IPS-15b (cell line): ENCODE measurements at regions not wholly inside any gene's neighbourhood (a gene's known extent, or its start where the extent isn't known, plus 50 kb on each side); places are given as distances from the start of the nearest gene placed in this dataset.

Source experiments
- H3K27me3 ChIP-seq: one replicate; pipeline ENCODE4 v1.6.1; 2013; ENCODE audit warnings: low read length; ENCODE audit not compliant: control insufficient read depth, insufficient read depth
- H3K36me3 ChIP-seq: one replicate; pipeline ENCODE4 v1.6.1; 2013; ENCODE audit warnings: low read length; ENCODE audit not compliant: control insufficient read depth, insufficient read depth
- H3K4me1 ChIP-seq: one replicate; pipeline ENCODE4 v1.6.1; 2013; ENCODE audit warnings: mild to moderate bottlenecking, low read length; ENCODE audit not compliant: control insufficient read depth, insufficient read depth
- H3K4me3 ChIP-seq: one replicate; pipeline ENCODE4 v1.5.1; 2013; ENCODE audit warnings: low read depth, low read length
- H3K9ac ChIP-seq: one replicate; pipeline ENCODE4 v1.6.1; 2013; ENCODE audit warnings: low read depth, mild to moderate bottlenecking, low read length
- H3K9me3 ChIP-seq: one replicate; pipeline ENCODE4 v1.6.1; 2013; ENCODE audit warnings: mild to moderate bottlenecking, low read length; ENCODE audit not compliant: control insufficient read depth, insufficient read depth

GRCh38 chr1:220410611-220411010 lies 117.3 kb upstream of the MARK1 start:
- no peak overlapping the region for H3K9ac ChIP-seq
- H3K9me3 ChIP-seq, result no peaks in the 10 kb centered on the region
- no peak overlapping the region for H3K4me3 ChIP-seq
- no peaks in the 10 kb centered on the region for H3K36me3 ChIP-seq
- peaks cover 11% of the 10 kb centered on the region for H3K4me1 ChIP-seq
- H3K27me3 ChIP-seq, result no peaks in the 10 kb centered on the region

DNA sequence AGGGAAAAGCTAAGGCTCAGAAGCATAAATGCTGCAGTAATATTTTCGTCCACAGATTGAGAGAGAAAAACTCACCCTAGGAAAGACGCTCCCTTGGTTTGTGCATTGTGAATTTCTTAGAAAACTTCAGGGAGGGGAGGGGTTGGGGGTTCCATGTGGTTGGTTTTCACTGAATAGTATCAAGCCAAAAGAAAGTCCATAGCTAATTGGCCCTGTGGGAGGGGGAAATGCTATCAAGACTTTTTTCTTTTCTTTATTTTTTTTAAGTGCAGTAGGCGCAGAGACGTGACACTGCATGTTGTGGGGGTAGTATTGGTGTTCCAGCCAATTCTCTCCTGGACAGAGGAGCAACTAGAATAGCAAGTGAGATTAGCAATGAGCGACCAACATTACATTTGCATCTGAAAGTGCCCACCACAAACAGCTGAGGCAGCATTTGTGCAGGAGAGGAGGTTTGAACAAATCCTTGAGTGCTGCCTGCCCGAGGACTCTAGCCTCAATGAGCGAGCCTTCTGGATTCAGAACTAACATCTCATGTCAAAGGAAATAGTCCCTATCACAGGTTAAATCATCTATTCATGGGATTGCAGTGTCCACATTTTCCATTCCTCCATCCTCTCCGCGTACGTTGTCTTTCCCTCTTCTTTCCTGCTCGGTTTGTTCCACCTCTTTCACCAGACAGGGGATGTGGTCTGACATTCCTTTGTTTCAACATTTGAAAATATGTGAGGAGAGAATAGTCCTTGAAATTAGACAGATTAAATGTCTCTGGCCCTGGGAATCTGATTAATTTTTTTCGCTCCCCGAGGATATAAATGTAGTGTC lies 118.0 kb upstream of the MARK1 start:
- H3K4me1 ChIP-seq, result peaks cover 11% of the 10 kb centered on the region
- H3K9ac ChIP-seq, result no peak overlapping the region
- no peaks in the 10 kb centered on the region for H3K36me3 ChIP-seq
- no peaks in the 10 kb centered on the region for H3K27me3 ChIP-seq
- no peaks in the 10 kb centered on the region for H3K9me3 ChIP-seq
- H3K4me3 ChIP-seq, result no peak overlapping the region

- no peak overlapping the region for H3K9ac ChIP-seq
- no peak overlapping the region for H3K4me3 ChIP-seq
- H3K36me3 ChIP-seq, result no peaks in the 10 kb centered on the region
- H3K9me3 ChIP-seq, result no peaks in the 10 kb centered on the region
- peaks cover 11% of the 10 kb centered on the region for H3K4me1 ChIP-seq
- no peaks in the 10 kb centered on the region for H3K27me3 ChIP-seq
Observed at GRCh38 chr1:220407191-220407590, 120.7 kb upstream of the MARK1 start.

DNA sequence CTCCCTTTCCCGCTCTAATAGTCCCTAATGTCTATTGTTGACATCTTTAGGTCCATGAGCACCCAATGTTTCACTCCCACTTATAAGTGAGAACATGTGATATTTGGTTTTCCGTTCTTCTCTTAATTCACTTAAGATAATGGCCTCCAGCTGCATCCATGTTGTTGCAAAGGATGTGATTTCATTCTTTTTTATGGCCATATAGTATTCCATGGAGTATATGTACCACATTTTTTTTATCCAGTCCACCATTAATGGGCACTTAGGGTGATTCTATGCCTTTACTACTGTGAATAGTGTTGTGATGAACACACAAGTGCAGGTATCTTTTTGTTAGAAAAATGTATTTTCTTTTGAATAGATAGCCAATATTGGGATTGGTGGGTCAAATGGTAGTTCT lies 126.0 kb upstream of the RAB3GAP2 start:
- Histone ChIP-seq H3K27me3 (no peaks in the 10 kb centered on the region), H3K9ac (no peak overlapping the region), H3K36me3 (no peaks in the 10 kb centered on the region), H3K9me3 (no peaks in the 10 kb centered on the region), H3K4me1 (no peaks in the 10 kb centered on the region), H3K4me3 (no peak overlapping the region)

GRCh38 chr1:220391491-220391890 lies 119.2 kb upstream of the RAB3GAP2 start:
- Histone ChIP-seq H3K9ac (no peak overlapping the region), H3K9me3 (no peaks in the 10 kb centered on the region), H3K4me1 (peaks cover 9% of the 10 kb centered on the region), H3K4me3 (no peak overlapping the region), H3K36me3 (no peaks in the 10 kb centered on the region), H3K27me3 (no peaks in the 10 kb centered on the region)

- Histone ChIP-seq H3K4me3 (no peak overlapping the region), H3K4me1 (peaks cover 9% of the 10 kb centered on the region), H3K27me3 (no peaks in the 10 kb centered on the region), H3K9me3 (no peaks in the 10 kb centered on the region), H3K9ac (no peak overlapping the region), H3K36me3 (no peaks in the 10 kb centered on the region)
Observed at GRCh38 chr1:220389634-220390033, 117.4 kb upstream of the RAB3GAP2 start.

- Histone ChIP-seq H3K4me3 (no peak overlapping the region), H3K4me1 (peaks cover 7% of the 10 kb centered on the region), H3K9ac (no peak overlapping the region), H3K9me3 (no peaks in the 10 kb centered on the region), H3K27me3 (no peaks in the 10 kb centered on the region), H3K36me3 (no peaks in the 10 kb centered on the region)
Observed at GRCh38 chr1:220386494-220387195, 114.4 kb upstream of the RAB3GAP2 start.

DNA sequence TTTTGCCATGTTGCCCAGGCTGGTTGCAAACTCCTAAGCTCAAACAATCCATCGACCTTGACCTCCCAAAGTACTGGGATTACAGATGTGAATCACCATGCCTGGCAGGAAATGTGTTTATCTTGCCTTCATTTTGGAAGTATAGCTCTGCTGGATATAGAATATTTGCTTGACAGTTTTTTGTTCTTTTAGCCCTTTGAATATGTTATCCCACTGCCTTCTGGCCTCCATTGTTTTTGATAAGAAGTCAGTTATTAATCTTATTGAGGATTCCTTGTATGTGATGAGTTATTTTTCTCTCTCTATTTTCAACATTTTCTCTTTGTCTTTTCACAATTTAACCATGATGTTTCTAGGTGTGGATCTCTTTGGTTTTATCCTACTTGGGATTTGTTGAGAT lies 112.9 kb upstream of the RAB3GAP2 start:
- no peaks in the 10 kb centered on the region for H3K9me3 ChIP-seq
- H3K4me1 ChIP-seq, result peaks cover 3% of the 10 kb centered on the region
- no peak overlapping the region for H3K9ac ChIP-seq
- no peaks in the 10 kb centered on the region for H3K36me3 ChIP-seq
- H3K27me3 ChIP-seq, result no peaks in the 10 kb centered on the region
- H3K4me3 ChIP-seq, result no peak overlapping the region

- Histone ChIP-seq H3K27me3 (no peaks in the 10 kb centered on the region), H3K36me3 (no peaks in the 10 kb centered on the region), H3K4me3 (no peak overlapping the region), H3K4me1 (peaks cover 3% of the 10 kb centered on the region), H3K9me3 (no peaks in the 10 kb centered on the region), H3K9ac (no peak overlapping the region)
Observed at GRCh38 chr1:220382994-220383393, 110.7 kb upstream of the RAB3GAP2 start.

DNA sequence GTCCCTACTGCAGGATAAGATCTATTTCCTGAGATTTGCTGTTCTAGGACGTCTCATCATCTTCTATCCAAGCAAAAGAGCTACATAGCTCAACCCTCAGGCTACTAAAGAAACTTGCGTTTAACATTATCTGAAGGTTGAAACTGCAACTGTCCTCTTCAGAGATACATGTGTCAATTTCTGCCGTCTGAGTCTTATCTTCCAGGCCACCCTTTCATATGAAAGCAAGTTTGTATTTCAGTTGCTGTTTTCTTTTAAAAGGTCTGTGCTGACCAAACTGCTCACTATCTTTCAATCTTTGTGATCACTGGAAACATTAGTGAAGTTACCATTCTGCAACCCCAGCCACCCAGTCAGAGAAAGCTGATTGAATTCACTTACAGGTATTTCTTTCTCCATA lies 108.6 kb upstream of the RAB3GAP2 start:
- no peaks in the 10 kb centered on the region for H3K36me3 ChIP-seq
- H3K9ac ChIP-seq, result no peak overlapping the region
- H3K4me3 ChIP-seq, result no peak overlapping the region
- no peaks in the 10 kb centered on the region for H3K9me3 ChIP-seq
- H3K27me3 ChIP-seq, result no peaks in the 10 kb centered on the region
- H3K4me1 ChIP-seq, result peaks cover 3% of the 10 kb centered on the region

- no peaks in the 10 kb centered on the region for H3K27me3 ChIP-seq
- no peaks in the 10 kb centered on the region for H3K36me3 ChIP-seq
- peaks cover 3% of the 10 kb centered on the region for H3K4me1 ChIP-seq
- no peak overlapping the region for H3K4me3 ChIP-seq
- H3K9ac ChIP-seq, result no peak overlapping the region
- no peaks in the 10 kb centered on the region for H3K9me3 ChIP-seq
Observed at GRCh38 chr1:220378571-220379302, 106.5 kb upstream of the RAB3GAP2 start.
